WI38 (cell line): ENCODE measurements at regions not wholly inside any gene's neighbourhood (a gene's known extent, or its start where the extent isn't known, plus 50 kb on each side); places are given as distances from the start of the nearest gene placed in this dataset.

Experiments used
- H3K4me3 ChIP-seq: 2 replicates; pipeline ENCODE4 v1.5.1; 2011; ENCODE audit warnings: low read depth, mild to moderate bottlenecking, control low read depth, low read length
- TF ChIP-seq, protein P1 (sequence below): IDR thresholded peaks from 2 replicates; pipeline ENCODE4 v1.5.1; 2012; ENCODE audit warnings: low read depth, mild to moderate bottlenecking, control low read depth, low read length

DNA sequence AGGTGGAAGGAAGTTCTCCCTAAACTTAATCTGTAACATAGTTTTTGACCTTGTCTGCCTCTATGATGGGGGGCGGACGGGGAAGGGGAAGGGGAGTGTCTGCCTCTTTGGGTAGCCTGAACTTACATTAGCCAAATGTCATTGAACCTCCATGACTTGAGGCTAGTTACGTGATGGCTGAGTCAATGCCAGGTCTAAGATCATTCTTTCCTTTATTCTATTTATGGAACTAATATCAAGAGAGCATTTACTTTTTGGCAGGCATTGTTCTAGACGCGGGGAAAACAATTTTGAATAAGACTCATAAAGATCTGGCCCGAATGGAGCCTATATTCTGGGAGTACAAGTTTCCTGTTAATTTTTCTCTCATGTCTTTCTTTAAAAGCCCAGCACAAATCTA lies 340.7 kb upstream of the C2CD4B start:
- TF ChIP-seq, protein P1, sequence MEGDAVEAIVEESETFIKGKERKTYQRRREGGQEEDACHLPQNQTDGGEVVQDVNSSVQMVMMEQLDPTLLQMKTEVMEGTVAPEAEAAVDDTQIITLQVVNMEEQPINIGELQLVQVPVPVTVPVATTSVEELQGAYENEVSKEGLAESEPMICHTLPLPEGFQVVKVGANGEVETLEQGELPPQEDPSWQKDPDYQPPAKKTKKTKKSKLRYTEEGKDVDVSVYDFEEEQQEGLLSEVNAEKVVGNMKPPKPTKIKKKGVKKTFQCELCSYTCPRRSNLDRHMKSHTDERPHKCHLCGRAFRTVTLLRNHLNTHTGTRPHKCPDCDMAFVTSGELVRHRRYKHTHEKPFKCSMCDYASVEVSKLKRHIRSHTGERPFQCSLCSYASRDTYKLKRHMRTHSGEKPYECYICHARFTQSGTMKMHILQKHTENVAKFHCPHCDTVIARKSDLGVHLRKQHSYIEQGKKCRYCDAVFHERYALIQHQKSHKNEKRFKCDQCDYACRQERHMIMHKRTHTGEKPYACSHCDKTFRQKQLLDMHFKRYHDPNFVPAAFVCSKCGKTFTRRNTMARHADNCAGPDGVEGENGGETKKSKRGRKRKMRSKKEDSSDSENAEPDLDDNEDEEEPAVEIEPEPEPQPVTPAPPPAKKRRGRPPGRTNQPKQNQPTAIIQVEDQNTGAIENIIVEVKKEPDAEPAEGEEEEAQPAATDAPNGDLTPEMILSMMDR = no peak
- H3K4me3 ChIP-seq = no peak overlapping the region

GRCh38 chr15:62506217-62506805 lies 341.2 kb upstream of the C2CD4B start:
- no peak overlapping the region for H3K4me3 ChIP-seq
- TF ChIP-seq, protein P1 = no peak

- TF ChIP-seq, protein P1 = no peak
- H3K4me3 ChIP-seq = no peak overlapping the region
These were observed 344.4 kb upstream of the C2CD4B start for GRCh38 chr15:62509395-62509958.

- H3K4me3 ChIP-seq = no peak overlapping the region
- TF ChIP-seq, protein P1 = no peak
These were observed 345.7 kb upstream of the C2CD4B start for GRCh38 chr15:62510791-62511190.

- no peak overlapping the region for H3K4me3 ChIP-seq
- TF ChIP-seq, protein P1 = no peak
These were observed 347.8 kb upstream of the C2CD4B start for GRCh38 chr15:62512904-62513303.

- TF ChIP-seq, protein P1 = no peak
- H3K4me3 ChIP-seq = no peak overlapping the region
These were observed 348.8 kb upstream of the C2CD4B start for GRCh38 chr15:62513893-62514292.

- no peak overlapping the region for H3K4me3 ChIP-seq
- TF ChIP-seq, protein P1 = no peak
These were observed 350.8 kb upstream of the C2CD4B start for GRCh38 chr15:62515696-62516395.
